Brain microvascular endothelial cell (primary cell): ENCODE measurements at regions not wholly inside any gene's neighbourhood (a gene's known extent, or its start where the extent isn't known, plus 50 kb on each side); places are given as distances from the start of the nearest gene placed in this dataset.

Source experiments
- DNase-seq: peaks from one replicate; pipeline ENCODE4 v3.0.0-alpha.2; 2020
- H3K27ac ChIP-seq: fragments of 250-450 bp; sonication (Bioruptor Pico); 2 replicates; pipeline ENCODE4 v1.5.1; 2020; ENCODE audit warnings: mild to moderate bottlenecking, moderate library complexity
- H3K27me3 ChIP-seq: fragments of 250-450 bp; sonication (Bioruptor Pico); replicated peaks from 2 replicates; pipeline ENCODE4 v1.5.1; 2020; ENCODE audit warnings: mild to moderate bottlenecking
- H3K36me3 ChIP-seq: fragments of 250-450 bp; sonication (Bioruptor Pico); replicated peaks from 2 replicates; pipeline ENCODE4 v1.5.1; 2020; ENCODE audit warnings: mild to moderate bottlenecking
- H3K4me3 ChIP-seq: 2 replicates; pipeline ENCODE4 v1.5.1; 2011; ENCODE audit warnings: low read depth, mild to moderate bottlenecking, control low read depth, low read length, moderate library complexity
- in situ Hi-C: cut with HindIII; loops from 2 replicates; pipeline ENCODE4 v1.10.0; 2017; ENCODE audit warnings: low sequenced_read_pairs, low pct_ligation_motif_present
- TF ChIP-seq, protein P1 (sequence below): IDR thresholded peaks from 2 replicates; pipeline ENCODE4 v1.5.1; 2011; ENCODE audit warnings: low read depth, mild to moderate bottlenecking, moderate library complexity, low read length, control low read depth, inconsistent platforms; ENCODE audit errors: missing control alignments

DNA sequence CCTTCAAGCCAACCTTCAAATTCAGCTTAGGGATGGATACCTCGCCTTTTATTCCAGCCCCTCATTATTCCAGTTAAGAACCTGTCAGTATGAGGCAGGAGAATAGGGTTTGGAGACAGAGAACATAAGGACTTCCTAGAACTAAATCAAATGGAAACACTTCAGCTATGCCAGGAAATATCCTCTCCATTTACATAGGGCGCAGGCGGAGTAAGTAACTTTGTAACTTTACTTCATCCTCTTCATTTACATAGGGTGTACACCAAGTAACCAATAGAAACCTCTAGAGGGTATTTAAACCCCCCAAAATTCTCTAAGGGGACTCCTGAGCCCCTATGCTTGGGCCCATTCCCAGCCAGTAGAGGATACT lies 75.4 kb upstream of the ATF3 start:
- no peaks in the 10 kb centered on the region for H3K36me3 ChIP-seq
- H3K27ac ChIP-seq, result no peak overlapping the region
- TF ChIP-seq, protein P1, sequence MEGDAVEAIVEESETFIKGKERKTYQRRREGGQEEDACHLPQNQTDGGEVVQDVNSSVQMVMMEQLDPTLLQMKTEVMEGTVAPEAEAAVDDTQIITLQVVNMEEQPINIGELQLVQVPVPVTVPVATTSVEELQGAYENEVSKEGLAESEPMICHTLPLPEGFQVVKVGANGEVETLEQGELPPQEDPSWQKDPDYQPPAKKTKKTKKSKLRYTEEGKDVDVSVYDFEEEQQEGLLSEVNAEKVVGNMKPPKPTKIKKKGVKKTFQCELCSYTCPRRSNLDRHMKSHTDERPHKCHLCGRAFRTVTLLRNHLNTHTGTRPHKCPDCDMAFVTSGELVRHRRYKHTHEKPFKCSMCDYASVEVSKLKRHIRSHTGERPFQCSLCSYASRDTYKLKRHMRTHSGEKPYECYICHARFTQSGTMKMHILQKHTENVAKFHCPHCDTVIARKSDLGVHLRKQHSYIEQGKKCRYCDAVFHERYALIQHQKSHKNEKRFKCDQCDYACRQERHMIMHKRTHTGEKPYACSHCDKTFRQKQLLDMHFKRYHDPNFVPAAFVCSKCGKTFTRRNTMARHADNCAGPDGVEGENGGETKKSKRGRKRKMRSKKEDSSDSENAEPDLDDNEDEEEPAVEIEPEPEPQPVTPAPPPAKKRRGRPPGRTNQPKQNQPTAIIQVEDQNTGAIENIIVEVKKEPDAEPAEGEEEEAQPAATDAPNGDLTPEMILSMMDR, result no peak
- in situ Hi-C loops, result no loop called here
- H3K27me3 ChIP-seq, result peaks cover 6% of the 10 kb centered on the region
- no peak for DNase-seq
- no peak overlapping the region for H3K4me3 ChIP-seq

- no peaks in the 10 kb centered on the region for H3K36me3 ChIP-seq
- DNase-seq, result no peak
- in situ Hi-C loops, result no loop called here
- no peak overlapping the region for H3K4me3 ChIP-seq
- H3K27ac ChIP-seq, result no peak overlapping the region
- peaks cover 2% of the 10 kb centered on the region for H3K27me3 ChIP-seq
- TF ChIP-seq, protein P1, result no peak
Measured at GRCh38 chr1:212536586-212536985, 72.0 kb upstream of the ATF3 start.

DNA sequence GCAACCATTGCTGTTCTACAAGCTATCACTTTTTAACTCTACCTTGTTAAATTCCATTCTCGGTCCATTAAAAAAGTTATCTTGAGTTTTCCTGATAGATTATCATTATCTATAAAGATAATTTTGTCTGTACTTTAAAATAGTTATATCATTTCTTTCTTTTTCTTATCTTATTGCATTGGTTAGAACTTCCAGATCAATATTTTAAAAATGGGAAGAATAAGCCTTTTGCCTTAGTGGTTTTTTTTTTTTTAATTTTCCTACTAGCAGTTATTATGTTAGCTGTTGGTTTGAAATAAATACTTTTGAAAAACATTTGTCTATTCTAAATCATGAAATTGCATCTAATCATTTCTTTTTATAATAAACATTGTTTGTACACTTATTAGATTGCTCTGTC lies 71.0 kb upstream of the ATF3 start:
- Histone ChIP-seq H3K27me3 (no peaks in the 10 kb centered on the region), H3K36me3 (no peaks in the 10 kb centered on the region), H3K27ac (no peak overlapping the region), H3K4me3 (no peak overlapping the region)
- TF ChIP-seq, protein P1, result no peak
- in situ Hi-C loops, result no loop called here
- DNase-seq, result no peak

- in situ Hi-C loops, result no loop called here
Measured at GRCh38 chr1:212539737-212540430, 68.7 kb upstream of the ATF3 start.

DNA sequence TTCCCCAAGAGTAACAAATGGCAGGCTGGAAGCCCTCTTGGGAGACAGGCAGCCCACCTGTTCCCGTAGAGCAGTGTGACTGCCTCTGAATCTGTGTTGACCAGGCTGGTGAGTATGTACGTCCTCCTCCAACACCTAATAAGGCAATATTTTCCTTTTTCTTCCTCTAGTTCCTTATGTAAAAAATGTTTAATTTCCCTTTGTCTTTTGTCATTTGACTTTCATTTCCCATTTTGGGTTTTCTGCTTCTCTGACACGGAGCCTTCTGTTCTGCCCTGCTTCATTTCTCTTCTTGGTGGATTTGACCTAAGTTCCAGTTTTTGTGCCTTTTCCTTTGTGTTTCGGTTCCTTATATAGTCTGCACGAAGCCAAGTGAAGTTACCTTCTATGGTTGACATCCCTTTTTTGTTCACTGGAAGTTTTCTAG lies 65.8 kb upstream of the ATF3 start:
- no peaks in the 10 kb centered on the region for H3K27me3 ChIP-seq
- no peaks in the 10 kb centered on the region for H3K36me3 ChIP-seq
- TF ChIP-seq, protein P1, result no peak
- no peak for DNase-seq
- no peak overlapping the region for H3K4me3 ChIP-seq
- H3K27ac ChIP-seq, result no peak overlapping the region
- in situ Hi-C loops, result no loop called here

More at GRCh38 chr1:212539737-212540430, 68.7 kb upstream of the ATF3 start:
- H3K36me3 ChIP-seq, result no peaks in the 10 kb centered on the region
- no peaks in the 10 kb centered on the region for H3K27me3 ChIP-seq
- no peak overlapping the region for H3K27ac ChIP-seq
- H3K4me3 ChIP-seq, result no peak overlapping the region
- DNase-seq, result no peak
- TF ChIP-seq, protein P1, result no peak

DNA sequence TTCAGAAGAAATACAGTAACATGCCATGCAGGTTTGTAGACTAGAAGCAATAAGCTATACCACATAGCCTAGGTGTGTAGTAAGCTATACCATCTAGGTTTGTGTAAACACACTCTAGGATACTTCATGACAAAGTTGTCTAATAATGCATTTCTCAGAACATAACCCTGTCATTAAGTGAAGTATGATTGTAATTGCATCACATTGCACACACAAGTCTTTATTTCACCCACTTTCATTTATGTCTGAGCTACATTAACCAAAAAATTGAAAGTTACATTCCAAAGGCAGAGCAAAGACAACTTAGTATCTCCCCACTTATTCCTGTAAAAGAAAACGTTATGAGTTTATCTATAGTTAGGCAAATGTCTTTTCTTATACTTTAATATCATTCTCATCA lies 64.5 kb upstream of the ATF3 start:
- no peak overlapping the region for H3K4me3 ChIP-seq
- no peaks in the 10 kb centered on the region for H3K36me3 ChIP-seq
- H3K27me3 ChIP-seq, result no peaks in the 10 kb centered on the region
- H3K27ac ChIP-seq, result no peak overlapping the region
- no peak for DNase-seq
- TF ChIP-seq, protein P1, result no peak
- in situ Hi-C loops, result no loop called here
